Stimulated activated CD4-positive, alpha-beta T cell treated with anti-CD3 and anti-CD28 coated beads, Interleukin-1b, Interleukin-23, amount 100 ng/mL, for 24 hours (primary cell): ENCODE measurements at regions not wholly inside any gene's neighbourhood (a gene's known extent, or its start where the extent isn't known, plus 50 kb on each side); places are given as distances from the start of the nearest gene placed in this dataset.
"Not testable (repeated sequence)": the region's sequence is repeated elsewhere in the genome, so short reads cannot be mapped to it uniquely, and the experiment has no call there.

Experiments used
- DNase-seq, 4 experiments: peaks; one replicate each; pipeline ENCODE4 v3.0.0-alpha.2; 2020; ENCODE audit warnings: low read depth in 4 of 4, low spot score in 1 of 4

DNA sequence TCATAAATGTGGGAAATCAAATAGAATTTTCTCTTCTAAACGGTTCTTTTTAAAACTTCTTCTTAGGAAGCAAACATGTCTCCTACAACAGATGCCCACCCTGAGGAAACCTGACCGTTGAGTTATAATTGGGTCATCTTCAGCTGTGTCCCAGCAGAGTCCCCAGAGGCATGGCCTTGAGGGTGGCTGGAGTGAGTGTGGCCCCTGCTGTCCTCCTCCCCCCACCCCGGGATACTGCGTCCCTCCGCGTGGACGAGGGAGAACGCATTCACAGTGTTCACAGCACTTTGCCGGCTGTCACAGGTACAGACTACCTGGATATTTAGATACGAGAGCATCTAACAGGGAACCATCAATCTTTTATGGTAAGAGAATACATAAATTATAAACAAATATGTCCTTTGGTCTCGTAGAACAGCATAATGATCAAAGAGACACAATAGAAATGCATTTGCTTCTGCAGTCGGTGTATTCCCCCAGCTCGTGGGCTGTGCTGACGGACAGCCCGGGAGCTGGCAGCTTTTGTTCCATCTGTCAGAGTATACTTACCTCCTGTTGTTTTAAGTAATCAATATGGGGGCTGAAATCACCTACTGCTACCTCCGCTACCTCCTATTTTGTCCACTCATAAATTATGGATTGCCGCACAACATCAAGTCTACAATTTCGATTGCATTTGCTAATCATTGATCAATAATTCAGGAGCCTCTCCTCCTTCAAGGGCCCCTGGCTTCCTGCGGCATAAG lies 214.7 kb downstream of the IRX2 start:
- DNase-seq: no peak

GRCh38 chr5:2534970-2535369 lies 216.5 kb downstream of the IRX2 start:
- DNase-seq: no peak

- DNase-seq: no peak
Observed at GRCh38 chr5:2534251-2534650, 217.2 kb downstream of the IRX2 start.

GRCh38 chr5:2533848-2534247 lies 217.6 kb downstream of the IRX2 start:
- DNase-seq: not testable (repeated sequence)

- DNase-seq: no peak
Observed at GRCh38 chr5:2532809-2533208, 218.7 kb downstream of the IRX2 start.

- no peak for DNase-seq
Observed at GRCh38 chr5:2531318-2531717, 220.2 kb downstream of the IRX2 start.

DNA sequence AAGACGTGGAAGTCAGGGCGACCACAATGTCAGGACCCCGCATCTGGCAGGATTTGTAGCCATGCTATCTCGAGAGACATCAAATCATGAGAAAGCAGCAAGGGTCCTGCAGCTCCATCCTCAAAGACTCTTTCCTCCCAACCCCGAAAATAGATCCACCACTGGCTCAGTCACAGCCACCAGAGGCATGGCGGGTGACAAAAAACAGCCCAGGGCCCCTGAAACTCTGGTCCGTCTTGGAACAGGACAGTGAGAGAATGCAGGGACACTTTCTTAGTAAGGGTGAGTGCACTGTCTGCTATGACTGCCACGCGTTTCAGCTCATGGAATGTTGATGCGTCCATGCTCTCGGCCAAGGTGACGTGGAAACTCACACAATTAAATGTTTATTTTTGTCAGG lies 220.9 kb downstream of the IRX2 start:
- no peak for DNase-seq

DNA sequence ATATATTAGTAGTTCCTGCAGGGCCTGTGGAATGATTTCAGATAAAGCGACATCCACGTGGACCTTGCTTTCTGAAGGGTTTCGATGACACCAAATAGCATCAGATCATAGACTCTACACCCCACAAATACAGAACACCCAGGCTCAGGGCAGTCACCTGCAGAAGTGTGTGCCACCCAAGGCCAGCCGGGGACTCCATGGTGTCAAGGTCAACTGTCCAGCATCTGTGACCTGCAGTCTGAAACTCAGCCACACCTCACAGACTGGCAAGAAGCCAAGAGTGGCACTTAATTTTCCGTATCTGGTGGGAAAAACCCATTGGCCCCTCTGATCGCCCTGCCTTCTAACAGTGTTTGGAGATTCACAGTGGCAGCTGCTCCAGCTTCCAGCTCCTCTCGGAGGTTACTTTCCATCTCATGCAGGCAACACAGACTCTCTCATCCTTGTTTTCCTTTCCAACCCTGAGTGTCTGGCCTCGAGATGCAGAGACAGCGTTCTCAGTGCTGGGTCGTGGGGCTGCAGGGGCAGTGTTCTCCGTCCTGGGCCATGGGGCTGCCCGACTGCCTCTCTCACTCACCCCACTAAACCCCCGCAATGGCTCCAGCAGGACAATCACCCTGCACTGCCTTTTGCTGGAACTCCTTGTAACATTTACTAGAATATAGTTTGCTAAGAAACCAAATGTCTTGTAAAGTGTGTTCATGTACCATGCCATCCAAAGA lies 221.9 kb downstream of the IRX2 start:
- DNase-seq: no peak

DNA sequence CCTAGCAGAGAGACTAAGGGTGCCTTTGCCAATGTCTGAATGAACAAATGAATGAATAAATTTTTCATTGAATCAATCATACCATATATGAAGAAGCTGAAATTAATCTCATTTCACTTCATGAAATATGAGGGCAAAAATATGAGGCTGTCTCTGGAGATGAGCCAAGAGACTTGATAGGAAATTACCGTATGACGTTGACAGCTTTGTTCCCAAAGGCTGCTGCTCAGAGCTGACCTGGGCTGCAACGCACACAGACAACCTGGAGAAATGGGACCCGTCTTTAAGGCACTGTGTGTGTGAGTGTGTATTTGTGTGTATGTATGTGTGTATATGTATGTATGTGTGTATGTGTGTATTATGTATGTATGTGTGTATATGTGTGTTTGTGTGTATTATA lies 226.1 kb downstream of the IRX2 start:
- DNase-seq: no peak

GRCh38 chr5:2524620-2525019 lies 226.9 kb downstream of the IRX2 start:
- DNase-seq: no peak

DNA sequence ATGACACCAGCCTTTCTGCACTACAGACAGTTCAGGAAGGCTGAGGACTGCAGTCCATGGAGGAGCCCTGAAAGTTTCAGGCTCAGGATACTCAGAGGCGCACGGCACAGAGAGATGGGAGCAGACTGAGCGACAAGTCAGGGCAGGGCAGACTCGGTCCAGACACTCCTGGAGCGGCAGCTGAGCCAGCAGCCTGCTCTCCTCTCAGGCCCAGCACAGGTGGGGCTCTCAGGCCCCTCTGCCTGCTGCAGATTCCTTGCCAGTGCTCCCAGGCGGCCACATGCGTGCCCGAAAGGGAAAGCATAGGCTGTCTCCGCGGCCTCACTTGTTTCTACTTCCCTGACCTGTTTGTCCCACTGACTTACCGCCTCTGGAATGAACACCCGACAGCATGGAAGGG lies 228.3 kb downstream of the IRX2 start:
- no peak for DNase-seq

DNA sequence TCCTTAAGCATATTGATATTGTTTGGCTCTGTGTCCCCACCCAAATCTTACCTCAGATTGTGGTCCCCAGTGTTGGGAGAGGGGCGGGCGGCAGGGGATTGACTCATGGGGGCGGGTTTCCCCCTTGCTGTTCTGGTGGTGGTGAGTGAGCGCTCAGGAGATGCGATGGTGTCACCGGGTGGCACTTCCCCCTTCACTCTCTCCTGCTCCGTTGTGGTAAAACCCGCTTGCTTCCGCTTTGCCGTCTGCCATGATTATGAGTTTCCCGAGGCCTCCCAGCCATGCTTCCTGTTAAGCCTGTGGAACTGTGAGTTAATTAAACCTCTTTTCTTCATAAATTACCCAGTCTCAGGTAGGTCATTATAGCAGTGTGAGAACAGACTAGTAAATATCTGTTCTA lies 229.1 kb downstream of the IRX2 start:
- no peak for DNase-seq

DNA sequence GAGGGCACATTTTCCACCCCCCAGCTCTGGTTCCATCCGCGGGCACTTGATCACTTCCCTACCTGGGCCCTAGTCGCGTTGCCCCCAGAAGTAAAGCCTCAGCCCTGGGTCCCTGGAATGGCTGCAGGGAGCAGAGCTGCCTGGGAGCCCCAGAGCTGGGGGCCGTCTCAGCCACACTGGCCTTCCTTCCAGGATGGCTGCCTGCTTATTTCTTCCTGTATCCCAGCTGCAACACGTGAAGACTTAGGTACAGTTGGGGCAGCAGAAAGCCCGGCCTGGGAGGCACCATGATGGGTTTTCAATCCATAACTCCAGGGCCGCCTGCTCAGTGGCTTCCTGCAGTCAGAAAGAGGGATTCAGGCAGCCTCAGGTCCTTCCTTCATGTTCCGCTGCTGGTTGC lies 232.3 kb downstream of the IRX2 start:
- no peak for DNase-seq

DNA sequence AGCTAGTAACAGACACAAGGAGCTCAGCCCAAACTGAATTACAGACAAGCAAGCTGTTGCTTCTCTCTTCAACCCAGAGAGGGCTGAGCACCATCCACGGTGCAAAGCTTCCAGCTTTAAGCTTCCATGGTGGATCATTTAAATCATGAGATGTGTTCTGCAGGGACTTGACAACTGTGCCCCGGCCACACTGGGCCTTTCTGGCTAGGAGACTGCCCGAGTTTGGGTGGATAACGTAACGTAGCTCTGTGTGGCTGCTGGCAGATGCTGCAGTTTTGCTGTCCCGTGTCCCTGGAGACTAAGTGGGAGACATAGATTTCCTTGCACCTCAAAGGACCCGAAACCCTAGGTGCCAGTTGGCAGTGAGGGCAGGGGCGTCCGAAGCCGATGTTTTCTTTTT lies 234.0 kb downstream of the IRX2 start:
- no peak for DNase-seq

DNA sequence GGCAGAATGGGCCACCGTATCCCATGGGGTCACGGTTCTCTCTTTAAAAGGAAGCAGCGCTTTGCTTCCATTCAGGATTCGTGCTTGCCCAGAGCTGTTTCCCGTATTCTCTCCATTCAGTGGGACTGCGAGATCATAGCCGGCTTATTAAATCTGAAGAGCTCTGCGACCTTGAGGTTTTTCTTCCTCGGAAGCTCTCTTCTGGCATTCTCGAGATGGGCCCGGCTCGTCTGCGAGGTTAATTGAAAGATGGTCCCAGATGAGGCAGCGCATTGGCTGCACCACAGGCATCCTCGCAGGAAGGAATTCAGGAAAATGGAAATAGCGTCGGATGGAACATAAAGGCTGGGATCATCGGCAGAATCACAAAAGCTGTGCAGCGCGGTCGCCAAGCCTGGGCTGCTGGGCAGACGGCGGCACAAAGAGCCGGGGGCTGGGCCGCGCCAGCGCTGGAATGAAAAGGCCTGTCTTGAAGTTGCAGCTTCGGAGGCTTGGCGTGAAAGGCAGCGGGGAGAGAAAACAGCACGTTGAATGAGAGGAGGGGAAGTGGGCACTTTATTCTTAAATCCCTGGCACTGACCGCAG lies 236.2 kb downstream of the IRX2 start:
- no peak for DNase-seq

DNA sequence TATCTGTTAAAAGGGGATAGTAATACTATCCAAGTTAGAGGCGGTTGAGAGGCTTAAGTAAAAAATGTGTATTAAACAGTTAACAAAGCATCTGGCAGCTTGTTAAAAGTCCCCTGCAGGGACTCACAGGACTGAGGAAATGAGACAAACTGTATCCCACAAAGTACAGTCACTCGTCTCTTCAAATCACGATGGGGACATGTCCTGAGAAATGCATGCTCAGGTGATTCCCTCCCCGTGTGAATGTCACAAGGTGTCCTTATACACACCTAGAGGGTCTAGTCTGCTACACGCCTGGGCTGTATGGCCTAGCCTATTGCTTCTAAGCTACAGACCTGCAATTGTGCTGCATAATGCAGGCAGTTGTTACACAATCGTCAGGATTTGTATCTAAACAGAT lies 237.0 kb downstream of the IRX2 start:
- DNase-seq: no peak

GRCh38 chr5:2511706-2512105 lies 239.8 kb downstream of the IRX2 start:
- DNase-seq: no peak

GRCh38 chr5:2511126-2511525 lies 240.4 kb downstream of the IRX2 start:
- no peak for DNase-seq

GRCh38 chr5:2509527-2509926 lies 241.9 kb downstream of the IRX2 start:
- DNase-seq: no peak

GRCh38 chr5:2508514-2508913 lies 243.0 kb downstream of the IRX2 start:
- DNase-seq: no peak

DNA sequence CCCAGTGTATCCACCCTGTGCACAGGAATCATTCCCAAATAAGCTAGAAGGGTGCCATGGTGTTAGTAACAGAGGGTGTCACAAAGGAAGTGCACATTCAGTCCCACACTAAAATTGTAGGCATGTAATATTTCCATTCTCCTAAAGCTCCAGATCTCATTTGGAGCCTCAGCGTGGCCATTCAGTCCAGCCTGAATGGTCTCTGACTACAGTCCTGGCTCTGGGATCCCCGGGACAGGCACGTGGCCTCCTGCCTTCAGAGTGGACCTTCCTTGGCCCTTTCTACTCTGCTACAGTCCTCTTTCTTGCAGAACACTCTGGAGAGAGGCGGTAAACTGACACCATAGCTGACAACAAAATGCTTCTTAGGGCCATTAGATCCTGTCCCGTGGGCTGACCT lies 243.9 kb downstream of the IRX2 start:
- no peak for DNase-seq

DNA sequence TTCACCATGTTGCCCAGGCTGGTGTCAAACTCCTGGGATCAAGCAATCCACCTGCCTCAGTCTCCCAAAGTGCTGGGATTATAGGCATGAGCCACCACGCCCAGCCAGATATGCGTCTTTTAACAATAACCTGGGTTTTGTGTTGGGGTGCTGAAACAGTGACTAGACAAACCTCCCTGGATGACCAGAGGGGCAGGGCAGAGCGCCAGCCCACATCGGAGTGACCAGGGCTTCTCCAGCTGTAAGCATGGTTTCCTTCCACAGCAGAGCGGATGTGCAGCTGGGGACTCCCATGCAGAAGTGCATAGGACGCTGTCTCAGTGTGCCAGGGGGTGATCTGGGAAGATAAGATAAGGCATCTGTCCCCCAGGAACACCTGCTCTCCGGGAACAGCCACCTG lies 244.9 kb downstream of the IRX2 start:
- no peak for DNase-seq

GRCh38 chr5:2505217-2505616 lies 246.3 kb downstream of the IRX2 start:
- no peak for DNase-seq
